Peyer's patch (tissue), 4 donors: ENCODE measurements at regions not wholly inside any gene's neighbourhood (a gene's known extent, or its start where the extent isn't known, plus 50 kb on each side); places are given as distances from the start of the nearest gene placed in this dataset.

Experiments
- CTCF ChIP-seq, 6 experiments: fragments of 450-650 bp in 4 of 6; fragments of 200-600 bp in 2 of 6; sonication (generic) in 1 of 6; IDR thresholded peaks; one replicate each; pipeline ENCODE4 v1.5.1; 2017 to 2019; ENCODE audit warnings: antibody characterized with exemption in 6 of 6, mild to moderate bottlenecking in 3 of 6, moderate library complexity in 1 of 6
- POLR2A ChIP-seq, 2 donors: fragments of 450-650 bp; IDR thresholded peaks; one replicate each; pipeline ENCODE4 v1.5.1; 2017; ENCODE audit warnings: antibody characterized with exemption in 2 of 2, mild to moderate bottlenecking in 2 of 2, moderate library complexity in 2 of 2

DNA sequence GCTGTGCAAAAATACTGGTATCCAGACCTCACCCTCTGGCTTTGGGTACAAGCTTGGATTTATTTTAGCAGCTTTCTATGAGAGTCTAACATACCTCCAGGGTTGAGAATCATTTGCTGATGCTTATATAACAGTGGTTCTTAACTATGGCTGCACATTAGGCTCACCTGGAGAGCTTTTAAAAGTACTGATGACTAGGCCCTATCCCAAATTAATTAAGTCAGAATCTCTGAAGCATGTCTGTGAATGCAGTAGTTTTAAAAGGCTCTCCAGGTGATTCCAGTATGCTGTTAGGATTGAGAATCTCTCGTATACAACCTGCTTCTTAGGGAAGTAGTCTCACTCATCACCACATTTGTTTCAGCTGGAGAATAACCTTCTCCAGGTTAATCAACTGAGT is 99.2 kb downstream of the PDHA2 start:
- TF ChIP-seq CTCF (IDR thresholded peaks at IDR 0.05) (no peak), POLR2A (IDR thresholded peaks at IDR 0.05) (no peak)
